ENCODE measurements at regions not wholly inside any gene's neighbourhood (a gene's known extent, or its start where the extent isn't known, plus 50 kb on each side); places are given as distances from the start of the nearest gene placed in this dataset.

DNA sequence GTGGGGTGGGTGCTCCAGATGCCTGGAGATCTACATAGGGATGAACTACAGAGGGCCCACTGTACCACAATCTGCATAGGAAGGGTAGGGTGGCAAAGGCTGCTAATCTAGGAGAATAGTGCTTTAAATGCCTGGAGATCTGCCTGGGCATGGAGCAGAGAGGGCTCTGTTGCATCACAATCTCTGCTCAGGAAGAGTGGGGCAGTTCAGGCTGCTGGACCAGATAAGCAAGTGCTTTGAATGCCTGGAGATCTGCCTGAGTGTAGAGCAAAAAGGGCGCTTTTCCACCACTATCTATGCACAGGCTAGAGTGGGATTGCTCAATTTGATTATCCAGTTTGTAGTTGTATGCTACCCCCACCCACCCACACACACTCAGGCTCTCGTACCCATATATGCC lies 886.3 kb upstream of the SEL1L start:
- no peak for DNase-seq (ENCODE audit: extremely low read depth, low read depth, low spot score)

DNA sequence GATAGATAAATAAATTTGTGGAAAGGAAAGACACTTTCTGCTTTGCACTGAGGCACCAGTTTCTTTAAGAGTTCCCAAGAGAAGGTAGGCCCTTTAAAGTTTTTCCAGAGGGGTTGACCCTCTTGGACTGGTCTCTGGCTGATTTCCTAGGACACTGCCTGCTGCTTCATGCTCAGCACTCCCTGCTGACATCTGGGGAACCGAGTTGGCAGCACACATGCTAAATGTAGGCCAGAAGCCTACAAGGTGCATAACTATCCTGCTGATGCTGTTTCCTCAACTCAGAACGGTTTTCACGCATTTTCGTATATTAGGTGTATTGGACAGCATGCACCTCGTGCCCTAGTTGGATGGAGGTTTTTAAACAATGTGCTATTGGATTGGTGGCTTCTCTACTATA lies 887.2 kb upstream of the SEL1L start:
- DNase-seq (ENCODE audit: extremely low read depth, low read depth, low spot score): no peak

GRCh38 chr14:82421286-82421685 lies 887.6 kb upstream of the SEL1L start:
- DNase-seq (ENCODE audit: extremely low read depth, low read depth, low spot score): no peak

DNA sequence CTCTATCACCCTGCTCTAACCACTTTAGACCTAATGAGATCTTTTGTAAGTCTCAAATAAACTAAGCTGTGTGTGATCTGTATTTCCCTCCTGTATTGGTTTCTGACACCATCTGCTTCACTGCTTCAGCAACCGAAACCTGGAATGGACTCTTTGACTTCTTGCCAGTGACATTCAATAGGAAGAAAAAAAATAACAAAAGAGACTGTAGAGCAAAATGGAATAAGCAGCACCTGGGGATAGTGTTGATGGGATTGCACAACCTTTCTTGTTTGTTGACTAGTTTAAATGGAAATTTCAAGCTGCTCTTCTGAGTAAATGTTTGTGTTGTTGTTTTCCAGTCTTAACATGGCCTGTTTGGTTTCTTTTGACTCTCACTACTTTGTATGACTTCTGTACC lies 888.6 kb upstream of the SEL1L start:
- no peak for DNase-seq (ENCODE audit: extremely low read depth, low read depth, low spot score)

DNA sequence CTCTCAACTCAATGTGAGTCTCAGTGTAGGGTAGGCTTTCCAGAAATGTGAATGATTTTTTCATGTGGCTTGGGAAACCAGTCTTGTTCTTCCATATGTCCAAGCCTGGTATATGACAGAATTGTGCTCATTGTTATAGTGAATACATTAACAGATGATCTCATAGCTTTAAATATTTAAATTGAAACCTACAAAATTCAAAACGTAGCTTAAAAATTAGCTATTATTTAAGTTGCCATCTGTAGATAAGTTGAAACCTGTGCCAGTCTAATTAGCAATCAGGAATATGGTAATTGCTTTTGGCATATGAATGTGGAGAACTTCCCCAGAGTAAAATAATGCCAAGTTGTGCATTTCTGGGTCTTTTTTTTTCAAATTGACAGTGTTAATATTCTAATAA lies 891.6 kb upstream of the SEL1L start:
- no peak for DNase-seq (ENCODE audit: extremely low read depth, low read depth, low spot score)

DNA sequence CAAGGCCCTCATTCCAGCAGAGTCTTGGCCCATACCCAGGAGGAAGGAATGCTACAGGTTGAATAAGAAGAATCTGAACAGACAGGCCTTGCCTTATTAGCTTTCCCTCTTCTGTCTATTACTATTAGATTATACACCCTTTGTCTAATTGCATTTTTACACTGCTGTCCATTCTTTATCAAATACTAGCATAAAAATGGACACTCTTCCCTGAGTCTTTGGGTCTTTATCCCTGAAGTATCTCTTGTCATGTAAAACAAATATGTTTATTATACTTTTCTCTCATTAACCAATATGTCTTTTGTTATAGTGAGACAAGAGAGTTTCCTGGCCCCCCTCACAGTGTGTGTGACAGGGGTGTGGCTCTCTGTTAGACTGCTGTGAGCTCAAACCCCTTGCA lies 897.4 kb upstream of the SEL1L start:
- no peak for DNase-seq (ENCODE audit: extremely low read depth, low read depth, low spot score)

GRCh38 chr14:82432301-82433105 lies 898.9 kb upstream of the SEL1L start:
- no peak for DNase-seq (ENCODE audit: extremely low read depth, low read depth, low spot score)

DNA sequence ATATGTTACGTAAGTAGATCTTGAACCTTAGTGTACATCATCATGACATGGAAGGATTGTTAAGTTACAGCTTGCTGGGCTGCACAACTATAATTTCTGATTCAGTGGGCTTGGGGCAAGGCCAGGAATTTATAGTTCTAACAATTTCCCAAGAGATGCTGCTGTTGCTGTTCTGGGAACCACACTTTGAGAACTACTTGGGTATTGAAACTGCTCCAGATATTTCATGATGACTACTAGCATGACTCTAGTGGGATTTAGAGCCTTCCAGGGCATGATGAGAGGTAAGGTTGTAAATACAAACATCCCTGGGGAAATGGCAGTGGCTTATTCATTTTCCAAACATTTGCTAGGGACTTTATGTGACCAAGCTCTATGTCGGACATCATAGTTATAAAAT lies 904.8 kb upstream of the SEL1L start:
- no peak for DNase-seq (ENCODE audit: extremely low read depth, low read depth, low spot score)

DNA sequence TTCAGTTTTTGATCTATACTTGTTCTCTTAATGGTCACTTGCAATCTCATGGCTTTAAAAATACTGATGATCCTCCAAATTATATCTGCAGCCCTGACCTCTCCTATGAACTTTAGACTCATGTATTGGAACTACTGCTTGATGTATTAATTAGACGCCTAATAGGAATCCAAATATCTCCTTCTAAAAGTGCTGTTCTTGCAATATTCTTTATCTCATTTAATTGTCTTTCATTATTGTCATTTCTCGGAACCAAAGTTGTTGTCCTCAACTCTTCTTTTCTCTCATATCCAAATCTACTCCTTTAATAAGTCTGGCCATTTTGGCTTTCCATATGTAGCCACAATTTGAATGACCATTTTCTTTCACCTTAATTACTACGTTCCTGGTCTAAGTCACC lies 907.6 kb upstream of the SEL1L start:
- DNase-seq (ENCODE audit: extremely low read depth, low read depth, low spot score): no peak

GRCh38 chr14:82445810-82446570 lies 912.3 kb upstream of the SEL1L start:
- DNase-seq (ENCODE audit: extremely low read depth, low read depth, low spot score): no peak

DNA sequence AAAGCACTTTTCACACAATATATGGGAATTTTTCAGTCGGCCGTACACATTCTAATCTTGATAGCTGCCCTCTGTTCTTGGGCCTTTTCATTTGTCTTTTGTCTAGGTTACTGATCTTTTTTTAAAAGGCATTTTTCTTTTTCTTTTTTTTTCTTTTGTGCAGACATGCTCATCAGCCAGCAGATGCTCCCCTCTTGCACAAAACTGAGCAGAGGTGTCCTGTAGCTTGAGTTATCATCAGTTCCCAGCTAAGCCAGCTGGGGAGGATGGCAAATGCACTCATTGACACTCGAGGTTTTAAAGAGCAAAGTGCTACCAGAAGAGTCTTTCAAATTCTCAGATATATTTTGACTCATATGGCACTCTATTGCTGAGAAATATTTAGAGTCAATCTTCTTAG lies 913.9 kb upstream of the SEL1L start:
- no peak for DNase-seq (ENCODE audit: extremely low read depth, low read depth, low spot score)

- DNase-seq (ENCODE audit: extremely low read depth, low read depth, low spot score): no peak
Observed at GRCh38 chr14:82449926-82450468, 916.3 kb upstream of the SEL1L start.

DNA sequence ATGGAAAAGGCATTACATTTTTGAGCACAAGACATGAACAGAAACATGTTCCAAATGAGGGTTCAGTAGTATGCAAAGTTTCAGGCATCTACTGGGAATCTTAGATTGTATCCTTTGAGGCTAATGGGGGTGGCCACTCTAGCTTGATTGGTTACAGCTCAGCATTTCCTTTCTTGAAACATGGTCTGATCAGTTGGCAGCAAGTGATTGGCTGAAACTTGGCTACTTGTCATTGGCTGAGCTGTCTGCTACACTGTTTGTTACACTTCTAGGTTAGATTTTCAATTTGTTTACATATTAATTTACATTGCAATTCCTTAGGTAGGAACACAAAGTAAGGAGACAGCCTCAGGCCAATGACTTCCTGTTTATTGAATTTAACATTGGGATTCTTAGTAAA lies 918.0 kb upstream of the SEL1L start:
- no peak for DNase-seq (ENCODE audit: extremely low read depth, low read depth, low spot score)

DNA sequence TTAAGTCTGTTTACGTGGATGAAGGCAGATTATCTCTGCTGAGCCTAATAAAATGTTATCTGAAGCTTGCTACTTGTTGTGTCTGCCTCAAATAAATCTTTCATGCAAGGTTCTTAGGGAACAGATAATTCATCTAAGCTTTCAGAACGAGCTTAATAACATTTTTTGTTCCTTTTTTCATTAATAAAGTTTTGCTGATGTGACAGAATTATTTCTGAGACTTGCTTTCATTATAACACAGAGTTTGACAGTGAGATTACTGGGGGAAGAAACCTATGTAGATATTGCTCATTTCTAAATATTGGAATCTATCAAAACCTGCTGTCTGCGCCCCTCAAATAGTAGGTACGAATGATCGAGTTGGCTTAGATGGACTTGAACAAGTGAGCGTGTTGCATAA lies 948.7 kb upstream of the SEL1L start:
- no peak for DNase-seq (ENCODE audit: extremely low read depth, low read depth, low spot score)

GRCh38 chr14:82488473-82488872 lies 954.8 kb upstream of the SEL1L start:
- no peak for DNase-seq (ENCODE audit: extremely low read depth, low read depth, low spot score)

DNA sequence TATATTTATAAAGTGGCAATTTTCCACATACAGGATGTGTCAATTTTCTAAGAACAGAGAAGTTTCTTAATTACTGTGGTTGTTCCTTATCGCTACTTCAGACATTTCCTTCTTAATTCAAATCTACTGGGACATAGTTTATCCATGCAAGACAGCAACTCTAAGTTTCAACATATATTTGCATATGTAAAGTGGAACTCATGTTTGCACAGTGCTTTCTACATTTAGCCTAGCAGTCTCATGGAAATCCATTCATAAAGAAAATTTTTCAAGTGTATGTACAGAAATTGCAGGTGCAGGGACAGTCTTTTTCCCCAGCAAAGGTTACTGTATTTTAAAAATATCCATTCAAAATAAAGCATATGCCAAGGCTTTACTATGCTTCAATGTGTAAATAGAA lies 956.7 kb upstream of the SEL1L start:
- no peak for DNase-seq (ENCODE audit: extremely low read depth, low read depth, low spot score)

- no peak for DNase-seq (ENCODE audit: extremely low read depth, low read depth, low spot score)
Observed at GRCh38 chr14:82492157-82492556, 958.5 kb upstream of the SEL1L start.

GRCh38 chr14:82500222-82500621 lies 966.6 kb upstream of the SEL1L start:
- DNase-seq (ENCODE audit: extremely low read depth, low read depth, low spot score): no peak

- DNase-seq (ENCODE audit: extremely low read depth, low read depth, low spot score): no peak
Observed at GRCh38 chr14:82501554-82501953, 967.9 kb upstream of the SEL1L start.

DNA sequence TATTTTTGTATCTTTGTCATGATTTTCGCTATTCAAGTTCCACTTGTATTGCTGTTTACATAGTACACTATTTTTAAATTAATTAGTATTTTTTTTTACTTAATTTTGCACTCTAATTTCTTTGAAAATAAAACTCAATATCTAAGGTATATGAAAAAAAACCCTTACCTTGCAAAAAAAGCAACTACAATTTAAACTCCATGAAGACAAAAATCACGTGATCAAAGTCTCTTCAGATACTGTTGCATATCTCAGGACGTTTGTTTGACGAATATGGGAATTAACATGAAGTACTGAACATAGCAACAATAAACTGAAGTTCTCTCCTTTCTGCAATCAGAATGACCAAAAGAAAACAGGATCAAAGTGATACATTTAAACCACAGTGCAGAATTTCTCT lies 968.4 kb upstream of the SEL1L start:
- DNase-seq (ENCODE audit: extremely low read depth, low read depth, low spot score): no peak

- DNase-seq (ENCODE audit: extremely low read depth, low read depth, low spot score): no peak
Observed at GRCh38 chr14:82504894-82505293, 971.2 kb upstream of the SEL1L start.

DNA sequence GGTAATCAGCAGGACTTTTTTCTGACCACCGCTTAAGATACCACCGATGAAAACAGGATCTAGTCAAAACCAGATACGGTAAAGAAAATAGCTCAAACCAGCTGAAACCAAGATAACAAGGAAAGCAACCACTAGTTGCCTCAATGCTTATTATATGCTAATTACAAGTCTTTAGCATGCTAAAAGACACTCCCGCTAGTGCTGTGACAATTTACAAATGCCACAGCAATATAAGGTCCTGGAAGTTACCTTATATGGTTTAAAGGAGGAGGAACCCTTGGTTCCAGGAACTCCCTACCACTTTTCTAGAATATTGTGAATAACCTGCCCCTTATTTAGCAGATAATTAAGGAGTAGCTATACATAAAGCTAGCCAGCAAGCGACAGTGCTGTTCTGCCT lies 976.4 kb upstream of the SEL1L start:
- no peak for DNase-seq (ENCODE audit: extremely low read depth, low read depth, low spot score)

All from glomerular endothelial cell (primary cell).